Activated T-helper 9 cell treated with anti-CD3 and anti-CD28 coated beads, Interleukin-2, amount 50 U/mL, for 16 hours (primary cell): ENCODE measurements at regions not wholly inside any gene's neighbourhood (a gene's known extent, or its start where the extent isn't known, plus 50 kb on each side); places are given as distances from the start of the nearest gene placed in this dataset.
"Not testable (repeated sequence)": the region's sequence is repeated elsewhere in the genome, so short reads cannot be mapped to it uniquely, and the experiment has no call there.

Source experiments
- DNase-seq: peaks from one replicate; pipeline ENCODE4 v3.0.0-alpha.2; 2020; ENCODE audit warnings: low read depth

DNA sequence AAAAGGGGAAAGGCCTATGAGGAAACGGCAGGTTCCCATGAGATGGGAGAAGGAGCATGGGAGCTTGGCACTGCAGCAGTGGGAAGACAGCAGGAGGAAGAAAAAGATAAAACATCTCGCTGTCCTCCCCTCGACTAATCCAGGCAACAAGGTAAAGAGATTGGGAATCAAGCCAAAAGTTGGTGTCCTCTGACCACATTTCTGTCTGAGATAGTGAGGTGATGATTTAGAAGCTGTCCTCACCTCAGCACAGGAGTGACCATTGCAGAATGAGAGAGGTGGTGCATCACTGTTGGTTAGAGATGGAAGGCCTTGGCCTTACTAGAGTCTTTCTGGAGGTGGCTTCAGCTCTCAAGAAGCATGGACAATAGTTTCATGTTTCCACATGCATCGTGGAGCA, 226.6 kb upstream of the CCDC54 start:
- DNase-seq: no peak

DNA sequence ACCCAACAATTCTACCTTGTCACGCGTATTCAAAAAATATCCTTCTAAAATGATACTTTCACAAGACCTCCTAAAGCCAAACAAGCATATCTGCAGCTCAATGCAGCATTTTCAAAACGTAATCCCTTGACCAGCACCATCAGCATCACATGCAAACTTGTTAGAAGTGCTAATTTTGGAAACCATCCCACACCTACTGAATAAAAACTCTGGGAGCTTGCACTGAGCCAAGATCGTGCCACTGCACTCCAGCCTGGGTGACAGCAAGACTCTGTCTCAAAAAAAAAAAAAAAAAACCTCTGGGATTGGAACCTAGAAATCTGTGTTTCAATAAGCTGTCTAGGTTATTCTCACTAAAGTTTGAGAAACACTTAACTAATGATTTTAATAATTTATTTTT, 223.3 kb upstream of the CCDC54 start:
- no peak for DNase-seq

DNA sequence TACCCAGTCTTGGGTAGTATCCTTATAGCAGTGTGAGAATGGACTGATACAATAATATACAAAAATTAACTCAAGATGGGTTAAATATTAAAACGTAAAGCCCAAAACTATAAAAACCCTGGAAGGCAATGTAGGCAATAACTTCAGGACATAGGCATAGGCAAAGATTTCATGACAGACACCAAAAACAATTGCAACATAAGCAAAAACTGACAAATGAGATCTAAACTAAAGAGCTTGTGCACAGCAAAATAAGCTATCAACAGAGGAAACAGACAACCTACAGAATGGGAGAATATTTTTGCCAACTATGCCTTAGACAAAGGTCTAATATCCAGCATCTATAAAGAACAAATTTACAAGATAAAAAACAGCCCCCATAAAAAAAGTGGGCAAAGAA, 204.8 kb upstream of the CCDC54 start:
- DNase-seq: no peak

DNA sequence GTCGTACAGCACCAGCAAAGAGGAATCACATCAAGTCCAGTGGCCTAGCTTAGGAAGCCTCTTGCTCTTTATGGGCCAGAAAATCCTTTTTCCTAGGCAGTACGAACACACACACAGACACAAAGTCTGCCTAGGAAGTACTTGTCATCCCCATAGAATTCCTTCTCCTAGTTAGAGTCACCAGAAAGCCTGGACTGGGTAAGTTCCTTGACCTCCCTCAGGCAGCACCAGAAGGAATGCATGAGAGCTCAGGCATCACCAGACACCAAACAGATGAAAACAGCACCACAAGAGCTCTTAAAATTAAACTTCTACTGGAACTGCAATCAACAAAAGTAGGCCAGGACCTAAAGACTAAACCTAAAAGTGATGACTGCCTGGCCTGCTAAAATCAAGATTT, 192.9 kb upstream of the CCDC54 start:
- no peak for DNase-seq

DNA sequence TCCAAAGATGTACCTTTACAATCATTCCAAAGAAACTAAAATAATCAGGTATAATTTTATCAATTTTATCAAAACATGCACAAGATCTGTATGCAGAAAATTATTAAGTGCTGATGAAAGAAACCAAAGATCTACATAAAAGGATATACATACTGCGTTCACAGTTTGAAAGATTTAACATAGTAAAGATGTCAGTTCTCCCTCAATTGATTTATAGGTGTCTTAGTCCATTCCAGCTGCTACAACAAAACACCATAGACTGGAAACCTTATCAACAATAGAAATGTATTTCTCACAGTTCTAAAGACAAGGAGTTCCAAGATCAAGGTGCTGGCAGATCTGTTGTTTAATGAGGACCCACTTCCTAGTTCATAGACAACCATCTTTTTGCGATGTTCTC, 189.0 kb upstream of the CCDC54 start:
- DNase-seq: no peak

DNA sequence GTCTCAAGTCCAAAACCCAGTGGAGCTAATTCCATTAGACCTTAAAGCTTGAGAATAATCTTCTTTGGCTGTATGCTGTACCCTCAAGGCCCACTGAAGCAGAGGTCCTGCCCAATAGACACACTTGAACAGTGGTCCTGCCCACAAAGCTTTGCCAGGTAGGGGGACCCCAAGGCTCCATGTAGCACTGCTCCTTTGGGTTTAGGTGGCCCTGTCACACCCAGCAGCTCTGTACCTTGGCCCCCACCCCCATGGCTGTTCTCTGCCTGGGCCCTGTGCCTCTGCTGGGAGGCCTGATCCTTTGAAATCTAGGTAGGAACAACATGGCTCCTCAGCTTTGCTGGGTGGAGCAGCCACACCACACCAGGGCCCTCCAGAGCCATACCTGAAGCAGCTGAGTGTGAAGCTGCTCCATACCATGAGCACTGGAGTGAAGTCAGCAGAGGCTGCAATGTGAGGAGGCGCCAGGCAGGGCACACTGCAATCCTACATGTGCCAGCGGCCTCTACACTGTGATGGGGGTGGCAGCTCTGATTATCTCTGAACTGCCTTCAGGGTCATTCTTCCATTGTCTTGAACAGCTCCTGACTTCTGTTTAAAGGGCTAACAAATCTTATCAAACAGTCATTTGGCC, 188.0 kb upstream of the CCDC54 start:
- DNase-seq: no peak

DNA sequence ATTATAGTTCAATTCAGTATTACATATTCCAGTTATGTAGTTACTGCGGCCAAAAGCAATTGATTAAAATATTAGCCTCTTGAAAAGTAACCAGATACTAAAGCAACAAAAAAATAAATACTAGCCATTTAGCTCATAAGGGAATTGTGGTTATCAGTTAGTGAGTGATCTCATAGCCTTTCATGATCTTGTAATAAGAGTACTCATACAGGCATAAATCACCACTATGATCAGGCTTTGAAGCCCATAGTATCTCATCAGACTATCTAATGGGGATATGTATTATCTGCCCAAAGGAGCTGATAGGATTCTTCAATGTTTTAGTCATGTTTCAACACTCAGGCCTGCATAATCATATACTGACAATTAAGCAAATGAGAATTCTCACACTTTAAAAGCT, 184.1 kb upstream of the CCDC54 start:
- no peak for DNase-seq

DNA sequence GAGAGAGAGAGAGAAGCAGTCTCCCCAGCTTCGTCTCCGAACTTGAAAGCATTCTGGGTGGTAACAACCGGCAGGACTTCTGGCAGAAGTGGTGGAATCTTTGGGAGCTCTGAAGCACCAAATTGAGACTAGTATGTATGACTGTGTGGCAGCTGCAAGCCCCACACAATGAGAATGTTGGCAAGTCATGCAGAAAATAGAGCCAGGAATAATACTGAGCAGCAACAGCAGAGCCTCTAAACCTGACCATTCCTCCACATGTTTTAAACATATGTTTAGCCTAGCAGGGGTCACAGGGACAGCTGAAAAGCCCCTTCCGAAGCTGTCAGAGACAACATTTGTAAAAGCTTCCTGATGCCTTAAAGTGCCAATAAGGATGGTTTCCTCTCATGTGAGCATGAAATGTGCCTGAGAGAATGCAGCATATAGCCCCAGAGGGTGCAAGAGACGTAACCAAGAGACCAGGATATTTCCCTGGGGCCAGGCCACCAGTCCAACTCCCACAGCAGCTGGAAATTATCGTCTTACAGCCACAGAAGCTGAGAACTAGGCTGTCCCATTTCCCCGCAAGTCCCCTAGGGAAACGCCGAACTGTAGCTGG, 178.6 kb upstream of the CCDC54 start:
- DNase-seq: no peak

DNA sequence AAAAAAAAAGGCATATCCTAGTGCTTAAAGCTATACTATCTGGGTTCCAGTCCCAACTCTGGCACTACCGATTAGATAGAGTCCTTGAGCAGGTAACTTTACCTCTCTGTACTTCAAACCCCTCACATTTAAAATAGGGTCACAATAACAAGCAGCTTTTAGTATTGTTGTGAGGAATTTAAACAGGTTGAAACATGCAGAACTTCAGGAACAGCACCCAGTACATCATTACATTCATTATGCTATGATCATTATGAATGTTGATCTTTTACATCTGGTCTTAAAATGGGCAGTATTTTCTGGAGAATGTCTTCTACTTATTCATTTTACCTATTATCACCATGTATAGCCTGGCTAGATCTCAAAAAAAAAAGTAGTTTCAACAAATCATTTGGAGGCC, 176.1 kb upstream of the CCDC54 start:
- no peak for DNase-seq

DNA sequence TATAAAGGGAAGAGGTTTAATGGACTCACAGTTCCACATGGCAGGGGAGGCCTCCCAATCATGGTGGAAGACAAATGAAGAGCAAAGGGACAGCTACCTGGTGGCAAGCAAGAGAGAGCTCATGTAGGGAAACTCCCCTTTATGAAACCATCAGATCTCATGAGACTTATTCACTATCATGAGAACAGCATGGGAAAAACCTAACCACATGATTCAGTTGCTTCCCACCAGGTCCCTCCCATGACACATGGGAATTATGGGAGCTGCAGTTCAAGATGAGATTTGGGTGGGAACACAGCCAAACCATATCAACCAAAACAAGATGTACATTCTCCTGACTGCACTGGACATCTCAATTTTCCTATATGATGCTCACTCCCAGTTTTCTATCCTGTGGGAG, 174.4 kb upstream of the CCDC54 start:
- DNase-seq: not testable (repeated sequence)

DNA sequence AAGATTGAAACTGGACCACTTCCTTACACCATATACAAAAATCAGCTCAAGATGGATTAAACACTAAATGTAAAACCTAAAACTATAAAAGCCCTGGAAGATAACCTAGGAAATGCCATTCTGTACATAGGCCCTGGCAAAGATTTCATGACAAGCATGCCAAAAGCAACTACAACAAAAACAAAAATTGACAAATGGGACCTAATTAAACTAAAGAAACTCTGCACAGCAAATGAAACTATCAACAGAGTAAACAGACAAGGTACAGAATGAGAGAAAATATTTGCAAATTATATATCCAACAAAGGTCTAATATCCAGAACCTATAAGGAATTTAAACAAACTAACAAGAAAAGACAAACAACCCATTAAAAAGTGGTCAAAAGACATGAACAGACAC, 173.1 kb upstream of the CCDC54 start:
- no peak for DNase-seq

DNA sequence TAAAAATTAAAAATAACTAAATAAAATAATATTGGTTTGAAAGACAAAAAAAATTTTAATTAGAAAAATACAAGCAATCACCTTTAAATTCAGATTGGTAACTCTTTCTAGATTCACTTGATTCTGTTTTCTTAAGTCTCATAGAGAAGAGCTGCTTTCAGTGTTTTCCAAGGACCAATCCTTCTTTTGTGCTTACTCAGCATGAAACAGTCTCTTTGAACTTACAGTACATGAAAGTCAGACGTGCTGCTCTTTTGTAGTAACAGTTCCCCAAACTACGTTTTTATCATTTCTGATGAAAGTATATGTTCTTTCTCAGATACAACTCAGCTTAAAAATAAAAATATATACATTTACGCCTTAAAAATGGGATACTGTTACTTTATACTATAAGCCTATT, 171.9 kb upstream of the CCDC54 start:
- no peak for DNase-seq

DNA sequence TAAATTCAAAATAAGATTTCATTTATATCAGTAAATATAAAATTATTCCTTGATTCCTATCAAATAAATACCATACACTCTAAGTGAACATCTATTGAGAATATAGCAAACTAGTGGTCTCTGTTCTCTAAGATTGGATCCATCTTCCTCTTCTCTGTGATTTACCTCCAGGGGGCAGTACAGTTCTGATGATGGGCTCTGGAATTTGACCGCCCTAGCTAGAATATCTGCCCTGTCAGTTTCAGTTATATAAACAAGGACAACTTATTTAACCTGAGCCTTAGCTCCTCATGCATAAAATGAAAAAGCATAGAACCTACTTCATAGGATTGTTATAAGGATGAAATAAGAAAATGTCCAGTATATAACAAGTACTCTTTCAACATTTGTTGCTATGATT, 171.1 kb upstream of the CCDC54 start:
- DNase-seq: no peak

DNA sequence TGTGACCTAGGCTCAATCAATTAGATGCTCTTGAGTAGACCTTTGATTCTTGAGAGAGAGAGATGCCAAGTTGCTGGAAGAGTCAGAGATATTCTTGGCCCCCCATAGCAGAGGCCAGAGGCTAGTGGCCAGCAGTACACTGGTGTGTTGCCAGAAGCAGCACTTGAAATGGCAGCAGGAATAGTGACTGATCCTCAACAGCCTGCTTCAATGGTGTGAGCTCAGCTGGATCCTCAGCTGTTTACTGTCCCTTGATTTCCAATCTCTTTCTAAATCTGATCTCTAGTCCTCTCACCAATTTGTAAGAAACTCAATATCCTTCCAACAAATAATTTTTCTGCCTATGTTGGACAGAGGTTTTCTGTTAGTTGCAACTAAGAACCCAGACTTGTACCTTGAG, 170.3 kb upstream of the CCDC54 start:
- DNase-seq: no peak

DNA sequence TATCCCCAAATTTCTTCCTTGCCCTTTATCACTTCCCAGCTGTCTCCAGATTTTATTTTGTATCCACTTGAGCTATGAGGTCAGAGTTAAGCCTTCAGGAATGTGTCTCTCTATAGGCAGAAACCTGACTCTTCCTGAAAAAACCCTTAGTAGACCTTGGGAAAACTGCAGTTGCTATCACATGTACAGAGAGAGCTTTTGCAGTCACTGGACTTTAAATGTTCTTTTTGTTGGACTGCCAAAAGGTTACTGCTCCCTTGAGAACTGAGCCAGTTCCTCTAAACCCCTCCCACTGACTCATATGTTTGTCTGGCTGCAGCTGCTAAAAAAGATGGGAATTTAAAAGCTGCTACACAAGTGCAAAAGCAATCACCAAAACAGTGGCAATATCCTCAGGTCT, 169.1 kb upstream of the CCDC54 start:
- no peak for DNase-seq

DNA sequence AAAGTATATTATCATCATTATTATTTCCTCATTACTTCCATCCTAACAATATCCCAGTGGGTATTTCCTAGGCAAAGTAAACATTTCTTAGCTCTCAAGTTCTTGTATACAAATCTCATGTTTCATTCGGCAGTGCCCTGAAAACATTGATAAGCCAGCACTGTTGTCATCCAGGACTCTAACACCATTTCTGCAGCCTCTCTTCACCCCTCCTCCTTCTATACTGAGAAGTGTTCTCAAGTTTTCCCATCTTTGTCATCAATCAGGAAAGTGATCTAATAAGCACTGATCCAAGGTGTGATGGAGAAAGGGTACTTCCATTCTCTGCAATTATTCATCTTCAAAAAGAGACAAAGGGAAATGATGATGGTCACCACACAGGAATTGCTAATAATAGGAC, 168.4 kb upstream of the CCDC54 start:
- DNase-seq: no peak

DNA sequence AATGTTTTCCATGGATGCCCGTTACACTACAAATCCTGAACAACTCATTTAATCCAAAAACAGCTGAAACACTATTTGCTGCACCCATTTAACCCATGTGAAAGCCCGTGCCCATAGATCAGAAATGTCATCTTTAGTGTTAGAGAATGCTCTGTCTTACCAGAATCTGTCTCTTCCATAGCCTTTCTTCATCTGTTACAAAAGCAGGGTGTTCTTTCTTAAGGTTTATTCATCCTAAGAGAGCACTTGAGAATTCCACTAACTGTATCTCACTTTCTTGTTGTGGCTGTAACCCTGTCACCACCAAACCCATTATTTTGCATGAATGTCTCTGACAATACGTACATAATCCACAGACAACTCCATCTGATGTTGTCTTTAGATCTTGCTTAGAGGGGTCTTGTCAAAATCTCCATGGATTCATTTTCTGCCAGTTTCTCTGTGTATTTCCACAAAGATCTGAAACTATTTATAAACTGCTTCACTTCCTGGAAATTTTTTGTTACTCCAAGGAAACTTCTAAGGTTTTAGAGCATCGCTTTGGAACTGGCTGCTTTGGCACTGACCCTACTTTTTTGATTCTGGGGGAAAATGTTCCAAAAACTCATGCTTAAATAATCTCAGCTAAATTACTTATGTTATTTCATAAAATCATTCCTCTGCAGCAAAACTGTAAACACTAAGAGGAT, 167.8 kb upstream of the CCDC54 start:
- no peak for DNase-seq

DNA sequence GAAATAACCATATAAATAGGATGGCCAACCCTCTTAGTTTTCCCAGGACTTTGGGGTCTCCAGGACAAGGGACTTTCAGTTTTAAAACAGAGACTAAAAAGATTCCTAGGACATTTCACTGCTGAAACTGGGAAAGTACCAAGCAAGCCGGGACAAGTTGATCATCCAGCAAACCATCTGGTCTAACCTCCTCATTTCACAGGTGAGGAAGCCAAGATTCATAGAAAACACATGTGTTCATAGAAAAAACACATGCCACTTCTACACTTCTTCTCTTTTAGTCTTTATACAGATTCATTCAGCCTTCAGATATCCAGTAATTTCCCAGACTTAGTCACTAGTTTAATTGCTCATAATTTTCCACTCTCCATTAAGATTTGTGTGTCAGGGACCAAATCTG, 165.6 kb upstream of the CCDC54 start:
- DNase-seq: no peak

DNA sequence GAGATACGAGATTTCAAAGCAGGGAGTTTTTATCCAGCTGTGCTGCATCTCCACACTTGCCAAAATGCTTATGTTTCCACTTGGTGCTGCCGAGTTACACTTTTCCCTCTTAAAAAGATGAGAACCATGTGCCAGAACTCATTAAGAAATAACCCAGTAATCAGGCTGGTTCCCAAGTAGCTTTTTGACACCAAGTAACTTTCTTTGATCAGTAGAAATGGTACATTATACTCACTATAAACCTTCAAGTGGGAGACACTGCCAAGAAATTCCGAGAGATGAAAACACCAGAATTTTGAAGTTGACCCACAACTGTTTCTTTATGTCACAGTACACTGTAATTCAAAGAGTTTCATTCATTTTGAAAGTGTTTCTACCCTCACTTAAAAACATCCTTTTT, 164.6 kb upstream of the CCDC54 start:
- DNase-seq: no peak

DNA sequence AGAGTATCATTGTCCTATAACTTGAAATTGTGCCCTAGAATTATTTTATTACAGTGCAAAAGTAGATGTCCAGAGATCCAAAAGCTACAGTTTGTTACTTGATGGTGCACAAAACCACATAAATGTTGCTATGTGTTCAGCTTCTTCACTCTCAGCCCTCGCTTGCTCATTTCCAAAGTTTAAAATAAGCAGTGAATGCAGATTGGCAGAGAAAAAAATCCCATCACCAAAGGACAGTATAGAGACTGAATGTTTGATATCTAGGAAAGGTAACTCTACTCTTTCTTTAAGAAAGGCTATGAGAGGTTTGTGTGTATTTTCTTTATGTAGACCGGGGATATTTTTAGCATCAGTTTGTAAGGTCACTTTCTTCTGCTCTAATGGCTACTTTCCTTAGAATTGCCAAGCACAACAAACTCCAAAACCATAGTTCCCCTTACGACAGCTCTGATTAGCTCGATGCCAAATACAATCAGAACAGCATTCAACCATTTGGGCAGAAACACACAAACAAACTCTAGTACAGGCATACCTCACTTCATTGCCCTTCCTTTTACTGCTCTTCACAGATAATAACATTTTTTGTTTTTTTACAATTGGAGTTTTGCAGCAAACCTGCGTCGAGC, 164.1 kb upstream of the CCDC54 start:
- no peak for DNase-seq

DNA sequence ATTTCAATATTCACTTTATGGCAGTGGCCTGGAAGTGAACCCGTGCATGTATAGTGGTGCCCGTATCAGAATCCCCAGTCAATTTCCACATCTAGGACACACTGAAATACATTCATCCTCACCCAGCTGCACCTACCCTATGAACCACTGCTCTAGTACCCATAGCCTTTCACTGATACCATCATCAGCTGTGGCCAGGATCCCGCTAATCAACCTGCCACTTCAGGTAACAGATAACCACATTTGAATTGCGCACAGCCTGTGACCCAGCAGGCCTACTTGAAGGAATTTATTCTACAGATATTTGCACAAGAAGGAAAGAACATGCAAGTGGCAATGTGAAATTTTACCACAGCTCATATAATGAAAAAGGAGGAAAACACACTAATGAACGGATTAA, 161.0 kb upstream of the CCDC54 start:
- no peak for DNase-seq

DNA sequence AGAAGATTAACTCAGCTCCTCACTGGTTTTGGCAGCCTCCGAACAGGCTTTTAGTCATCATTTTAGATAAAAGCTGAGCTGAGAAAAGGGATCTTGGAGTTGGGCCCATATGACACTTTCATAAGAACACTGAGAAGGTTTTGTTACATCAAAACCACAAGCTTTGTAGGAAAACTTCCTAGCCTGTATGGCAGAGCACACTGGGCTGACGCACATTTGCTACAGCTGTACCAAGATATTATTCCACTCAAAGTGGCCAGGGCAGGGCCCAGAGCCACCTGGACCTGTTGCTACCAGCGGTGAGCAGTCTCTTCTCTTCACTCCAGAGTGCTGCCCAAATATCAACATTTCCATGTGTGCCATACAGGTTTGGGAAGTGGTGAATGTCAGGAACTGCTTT, 160.5 kb upstream of the CCDC54 start:
- DNase-seq: no peak

DNA sequence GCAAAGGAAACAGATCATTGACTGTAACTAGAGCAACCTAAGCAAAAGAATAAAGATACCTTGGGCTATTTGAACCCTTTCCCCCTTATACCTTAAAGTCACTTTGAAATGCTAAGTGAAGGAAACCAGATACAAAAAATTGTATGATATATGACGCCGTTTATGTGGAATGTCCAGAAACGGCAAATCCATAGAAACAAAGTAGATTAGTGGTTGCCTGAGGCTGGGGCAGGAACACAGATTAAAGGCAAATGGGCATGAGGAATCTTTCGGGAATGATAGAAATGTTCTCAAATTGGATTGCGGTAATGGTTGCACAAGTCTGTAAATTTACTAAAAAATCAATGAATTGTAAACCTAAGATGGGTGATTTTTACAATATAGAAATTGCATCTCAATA, 160.1 kb upstream of the CCDC54 start:
- no peak for DNase-seq
